HG03095 (cell line): ENCODE measurements at regions not wholly inside any gene's neighbourhood (a gene's known extent, or its start where the extent isn't known, plus 50 kb on each side); places are given as distances from the start of the nearest gene placed in this dataset.

Experiments used
- ATAC-seq: cut with Tn5 transposase; IDR thresholded peaks from one replicate; pipeline ENCODE4 v1.9.1; 2021; ENCODE audit warnings: moderate library complexity; ENCODE audit not compliant: unreplicated experiment

- no peak for ATAC-seq
Observed at GRCh38 chr13:64867856-64868255, 2362.3 kb downstream of the PCDH9 start.

- ATAC-seq: no peak
Observed at GRCh38 chr13:64866331-64866730, 2363.8 kb downstream of the PCDH9 start.

- ATAC-seq: no peak
Observed at GRCh38 chr13:64855506-64855905, 2374.6 kb downstream of the PCDH9 start.

- no peak for ATAC-seq
Observed at GRCh38 chr13:64850017-64850416, 2380.1 kb downstream of the PCDH9 start.

- no peak for ATAC-seq
Observed at GRCh38 chr13:64849196-64849595, 2380.9 kb downstream of the PCDH9 start.

- no peak for ATAC-seq
Observed at GRCh38 chr13:64847767-64848166, 2382.4 kb downstream of the PCDH9 start.

GRCh38 chr13:64845110-64845509 is 2385.0 kb downstream of the PCDH9 start:
- ATAC-seq: no peak

- no peak for ATAC-seq
Observed at GRCh38 chr13:64819081-64819480, 2411.1 kb downstream of the PCDH9 start.

GRCh38 chr13:64817691-64818090 is 2412.4 kb downstream of the PCDH9 start:
- no peak for ATAC-seq

GRCh38 chr13:64810750-64811149 is 2419.4 kb downstream of the PCDH9 start:
- ATAC-seq: no peak

- no peak for ATAC-seq
Observed at GRCh38 chr13:64808704-64809103, 2421.4 kb downstream of the PCDH9 start.

GRCh38 chr13:64801768-64802167 is 2428.4 kb downstream of the PCDH9 start:
- ATAC-seq: no peak

- ATAC-seq: no peak
Observed at GRCh38 chr13:64798422-64798821, 2431.7 kb downstream of the PCDH9 start.

- ATAC-seq: no peak
Observed at GRCh38 chr13:64793592-64793991, 2436.5 kb downstream of the PCDH9 start.

GRCh38 chr13:64793131-64793530 is 2437.0 kb downstream of the PCDH9 start:
- no peak for ATAC-seq

- no peak for ATAC-seq
Observed at GRCh38 chr13:64791373-64791772, 2438.8 kb downstream of the PCDH9 start.

- no peak for ATAC-seq
Observed at GRCh38 chr13:64782466-64782865, 2447.7 kb downstream of the PCDH9 start.

- no peak for ATAC-seq
Observed at GRCh38 chr13:64778002-64778401, 2452.1 kb downstream of the PCDH9 start.

- no peak for ATAC-seq
Observed at GRCh38 chr13:64774915-64775314, 2455.2 kb downstream of the PCDH9 start.

GRCh38 chr13:64770743-64771142 is 2459.4 kb downstream of the PCDH9 start:
- no peak for ATAC-seq

GRCh38 chr13:64767054-64767453 is 2463.1 kb downstream of the PCDH9 start:
- no peak for ATAC-seq

GRCh38 chr13:64765636-64766035 is 2464.5 kb downstream of the PCDH9 start:
- no peak for ATAC-seq

- no peak for ATAC-seq
Observed at GRCh38 chr13:64758521-64759244, 2471.5 kb downstream of the PCDH9 start.
